SHP77 (cell line): ENCODE measurements at regions not wholly inside any gene's neighbourhood (a gene's known extent, or its start where the extent isn't known, plus 50 kb on each side); places are given as distances from the start of the nearest gene placed in this dataset.

Source experiments
- DNase-seq, 2 experiments: peaks; one replicate each; lab custom pipeline; 2025; lab: John Stamatoyannopoulos, UW

DNA sequence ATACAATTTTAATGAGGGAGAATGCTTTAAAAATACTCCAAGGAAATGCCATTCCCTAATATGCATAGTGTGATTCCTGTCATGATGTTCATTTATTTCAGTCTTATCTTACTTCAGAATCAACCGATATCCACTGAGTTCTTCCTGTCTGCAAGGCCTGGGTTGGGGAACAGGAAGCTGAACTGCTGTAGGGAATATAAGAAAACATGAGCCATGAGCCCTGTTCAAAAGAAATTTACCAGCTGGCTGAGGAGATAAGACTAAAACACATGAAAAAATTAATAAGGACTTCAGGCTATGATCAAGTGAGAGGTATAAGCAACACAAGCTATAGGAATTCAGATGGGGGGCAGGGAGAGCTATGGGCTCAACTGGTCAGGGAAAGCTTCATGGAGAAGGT, 184.7 kb downstream of the PLPP4 start:
- DNase-seq = no peak

DNA sequence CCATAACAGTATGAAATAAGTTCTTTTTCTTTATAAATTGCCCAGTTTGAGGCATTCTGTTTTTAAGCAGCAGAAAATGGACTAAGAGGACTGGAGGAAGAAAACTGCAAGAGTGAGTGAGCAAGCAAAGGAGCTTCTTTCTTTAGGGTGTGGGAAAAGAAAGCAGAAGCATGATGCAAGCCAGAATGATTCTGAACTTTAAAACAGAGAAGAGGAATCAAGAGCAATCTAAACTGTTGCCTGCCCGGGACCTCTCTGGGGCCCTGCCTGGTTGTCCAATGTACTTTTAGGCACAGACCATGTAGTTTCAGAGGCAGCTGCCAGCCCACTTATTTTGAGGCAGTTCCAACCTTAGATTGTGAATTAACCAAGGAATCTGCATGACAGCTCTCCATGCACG, 186.3 kb downstream of the PLPP4 start:
- no peak for DNase-seq

DNA sequence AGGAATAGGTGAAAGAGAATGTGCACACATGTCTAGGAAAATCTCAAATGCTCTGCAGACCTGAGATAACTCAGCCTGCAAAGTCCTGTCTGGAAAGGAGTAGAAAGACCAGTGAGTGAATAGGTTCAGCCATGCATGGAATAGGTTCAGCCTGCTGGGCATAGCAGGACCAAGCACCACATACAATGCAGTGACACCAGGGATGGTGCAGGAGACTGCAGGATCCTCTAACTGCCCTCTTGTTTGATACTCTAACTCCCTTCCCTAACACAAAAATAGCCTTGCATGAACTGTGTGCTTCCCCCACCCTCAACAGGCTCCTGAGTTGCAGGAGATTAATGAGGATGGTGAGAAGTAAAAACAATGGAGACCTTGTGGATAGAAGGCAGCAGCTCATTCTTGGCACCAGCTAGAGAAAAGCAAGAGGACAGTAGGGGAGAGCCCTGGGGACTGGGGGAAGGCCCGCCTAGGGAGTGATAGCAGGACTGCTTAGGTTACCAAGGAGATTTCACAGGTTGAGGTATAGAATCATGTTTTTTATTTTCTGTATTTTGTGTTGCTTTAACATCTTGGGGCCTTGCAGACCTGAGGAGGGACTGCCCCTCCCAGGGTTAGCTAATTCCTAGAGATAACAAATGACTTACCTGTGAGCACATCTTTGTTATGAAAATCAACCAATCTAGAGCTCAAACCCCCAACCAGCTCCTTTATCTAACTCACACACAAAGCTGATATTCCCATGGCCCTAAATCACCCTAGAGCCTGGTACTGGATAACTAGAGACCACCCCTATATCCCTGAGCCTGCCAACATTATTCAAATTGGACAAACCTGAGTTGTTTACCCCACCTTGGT, 187.8 kb downstream of the PLPP4 start:
- no peak for DNase-seq

DNA sequence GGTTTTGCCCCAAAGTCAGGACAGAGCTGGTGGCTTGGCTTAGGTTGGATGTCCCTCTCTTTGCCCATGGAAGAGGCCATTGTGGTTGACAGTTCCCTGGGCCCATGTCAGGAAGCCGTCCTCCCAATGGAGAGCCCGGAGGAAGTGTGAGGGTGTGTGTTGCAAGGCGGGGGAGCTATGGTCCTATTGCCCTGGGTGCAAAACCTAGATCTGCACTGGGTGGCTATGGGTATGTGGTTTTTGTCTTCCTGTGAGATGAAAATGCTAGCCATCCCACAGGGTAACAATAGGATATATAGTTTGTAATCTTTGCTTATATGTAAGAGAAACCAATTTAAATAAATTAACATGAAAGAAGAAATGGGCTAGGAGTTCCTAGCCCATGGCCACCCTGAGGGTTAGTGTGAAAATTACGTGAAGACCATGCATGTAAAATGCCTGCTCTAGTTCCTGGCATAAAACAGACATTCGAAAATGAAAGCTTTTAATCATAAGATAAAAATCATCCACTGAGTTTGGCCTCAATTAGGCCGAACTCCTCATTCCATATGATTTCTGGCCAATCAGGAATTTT, 189.2 kb downstream of the PLPP4 start:
- DNase-seq = no peak

DNA sequence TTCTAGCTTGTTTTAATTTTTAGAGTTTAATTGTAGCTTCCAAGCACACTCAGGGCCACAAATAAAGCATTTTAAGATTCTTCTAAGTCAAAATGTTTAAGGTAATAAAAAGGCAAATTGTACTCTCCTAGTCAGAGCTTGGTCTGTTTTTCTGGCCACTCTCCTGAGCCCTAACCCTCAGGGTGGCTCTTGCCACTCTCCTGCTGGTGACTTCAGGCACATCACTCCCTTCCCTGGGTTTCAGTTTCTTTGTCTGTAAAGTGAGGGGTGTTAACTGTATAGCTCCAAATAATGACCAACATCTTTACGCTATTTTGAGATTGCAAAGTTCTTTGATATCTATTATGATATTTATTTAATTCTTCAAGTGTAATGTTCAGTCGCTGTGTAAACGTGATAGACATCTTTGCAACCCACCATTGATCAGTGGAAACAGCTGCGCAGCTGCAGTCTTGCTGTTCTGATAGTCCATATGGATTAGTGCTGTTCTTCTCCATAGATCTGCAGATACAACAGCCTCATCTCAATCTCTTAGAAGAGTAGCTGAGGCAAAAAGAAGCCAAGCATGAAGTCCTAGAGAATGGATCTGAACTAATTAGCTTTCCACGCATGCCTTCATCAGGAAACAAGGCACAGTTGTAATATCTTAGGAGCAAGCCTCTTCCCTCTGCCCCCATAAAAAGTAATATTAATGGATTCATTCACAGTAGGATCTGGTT, 189.9 kb downstream of the PLPP4 start:
- no peak for DNase-seq

DNA sequence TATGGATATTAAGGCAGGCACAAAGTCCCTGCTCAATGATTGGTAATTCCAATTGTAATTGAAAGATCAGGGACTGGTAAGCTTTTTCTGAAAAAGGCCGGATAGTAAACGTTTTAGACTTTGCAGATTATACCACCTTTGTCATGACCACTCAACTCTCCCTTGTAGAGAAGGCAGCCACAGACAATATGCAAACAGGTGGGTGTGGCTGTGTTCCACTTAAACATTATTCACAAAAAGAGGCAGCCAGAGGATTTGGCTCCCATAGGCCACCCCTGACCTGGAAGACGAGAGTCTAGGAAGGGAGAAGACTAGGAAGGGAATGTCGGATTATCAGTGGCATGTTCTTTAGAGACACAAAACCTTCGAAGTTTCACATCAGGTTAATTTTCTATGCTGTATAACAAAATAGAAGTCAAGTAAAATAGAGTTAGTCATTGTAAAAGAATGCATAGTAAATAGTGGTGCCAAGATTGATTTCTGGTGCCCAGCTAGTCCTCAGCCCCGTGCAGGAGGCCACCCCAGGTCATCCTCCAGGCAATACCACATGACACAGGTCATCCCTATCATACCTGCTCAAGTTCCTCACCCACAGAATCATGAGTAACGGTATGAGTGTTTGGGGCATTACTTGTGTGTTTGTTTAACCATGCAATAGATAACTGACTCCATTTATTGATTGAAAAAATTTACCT, 193.8 kb downstream of the PLPP4 start:
- DNase-seq = no peak

DNA sequence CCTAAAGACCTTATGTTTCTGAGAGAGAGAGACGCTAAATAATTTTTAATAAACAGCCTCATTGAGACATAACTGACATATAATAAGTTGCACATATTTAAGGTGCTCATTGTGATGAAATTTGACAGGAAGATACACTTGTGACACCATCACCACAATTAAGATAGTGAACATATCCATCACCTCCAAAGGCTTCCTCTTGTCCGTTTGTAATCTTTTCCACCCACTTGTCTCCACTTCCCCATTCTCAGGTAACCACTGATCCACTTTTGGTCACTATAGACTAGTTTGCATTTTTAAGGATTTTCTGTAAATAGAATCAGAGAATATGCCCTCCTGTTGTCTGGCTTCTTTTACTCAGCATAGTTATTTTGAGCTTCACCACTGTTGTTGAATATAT, 195.1 kb upstream of the WDR11 start:
- no peak for DNase-seq

DNA sequence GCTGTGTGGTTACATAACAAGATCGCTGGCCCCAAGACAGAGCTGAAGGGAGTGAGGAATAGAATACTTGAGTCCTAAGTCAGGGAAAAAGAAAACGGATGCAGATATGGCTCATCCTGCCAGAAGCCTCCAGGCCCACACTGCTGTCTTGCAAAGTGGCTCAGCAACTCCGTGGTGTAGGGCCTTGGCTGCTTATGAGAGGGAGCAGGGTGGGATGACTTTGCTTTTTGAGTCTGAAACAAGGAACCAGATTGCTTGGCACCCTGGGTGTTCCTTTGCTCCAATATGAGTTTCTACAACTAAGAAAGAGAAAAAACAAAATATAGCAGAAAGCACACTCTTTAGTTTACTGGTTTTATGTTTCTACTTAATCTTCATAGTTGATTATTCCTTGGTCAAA, 193.8 kb upstream of the WDR11 start:
- no peak for DNase-seq

DNA sequence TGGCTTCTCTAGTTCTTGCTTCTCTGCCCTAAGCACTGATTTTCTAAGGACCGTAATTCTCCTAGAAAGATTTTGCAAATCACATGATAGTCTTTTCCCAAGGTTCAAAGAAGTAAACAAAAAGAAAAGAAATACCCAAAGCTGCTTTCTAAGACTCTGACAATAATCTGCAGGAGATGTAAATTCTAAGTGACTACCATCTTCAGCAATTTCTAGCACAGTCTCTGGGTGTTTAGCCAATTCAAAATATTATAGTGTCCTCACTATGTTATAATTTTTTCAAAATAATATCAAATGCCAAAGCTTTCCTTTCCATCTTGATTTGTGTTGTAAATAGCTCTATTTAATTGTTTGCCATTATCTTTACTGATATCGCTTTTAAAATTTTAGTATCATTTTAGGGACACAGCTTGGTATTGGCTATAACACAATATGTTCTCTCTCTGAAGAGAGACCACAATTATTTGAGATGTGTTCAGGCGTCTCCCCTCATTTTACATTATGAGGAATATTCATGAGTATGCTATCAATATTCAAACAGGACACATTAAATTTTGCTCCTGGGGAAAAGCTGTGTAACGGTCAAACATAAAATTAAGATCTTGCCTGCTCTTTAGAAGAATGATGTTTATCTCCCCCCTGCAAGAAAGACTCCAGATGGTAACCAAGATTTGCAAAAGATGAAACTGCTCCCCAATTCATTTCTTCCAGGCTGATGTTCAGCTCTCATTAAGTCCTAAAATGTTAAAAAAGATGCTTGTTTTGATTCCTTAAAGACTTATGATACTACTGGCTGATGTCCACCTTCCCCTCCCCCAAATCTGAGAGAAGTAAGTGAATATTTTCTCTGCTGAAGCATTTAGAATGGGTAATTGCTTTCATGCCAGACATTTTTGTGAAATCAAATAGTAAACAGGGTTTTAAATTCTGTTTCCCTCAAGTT, 191.9 kb upstream of the WDR11 start:
- no peak for DNase-seq

DNA sequence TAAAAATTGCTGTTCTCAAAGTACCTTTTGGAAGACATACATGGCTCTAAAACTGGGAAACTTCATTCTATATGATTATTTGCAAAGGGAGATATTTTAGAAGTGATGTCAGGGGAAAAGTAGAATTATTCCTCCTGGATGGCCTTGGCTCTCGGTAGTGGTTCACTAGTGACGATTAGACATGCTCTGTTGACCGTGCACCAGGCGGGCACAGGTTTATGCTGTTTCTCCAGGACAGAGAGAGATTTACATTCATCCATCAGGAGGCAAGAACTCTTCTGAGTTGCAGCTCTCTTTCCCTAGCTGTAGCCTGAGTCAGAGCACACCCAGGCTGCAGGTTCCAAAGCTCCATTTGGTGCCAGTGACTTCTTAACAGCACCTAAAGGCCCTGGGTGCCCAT, 184.9 kb upstream of the WDR11 start:
- DNase-seq = no peak

DNA sequence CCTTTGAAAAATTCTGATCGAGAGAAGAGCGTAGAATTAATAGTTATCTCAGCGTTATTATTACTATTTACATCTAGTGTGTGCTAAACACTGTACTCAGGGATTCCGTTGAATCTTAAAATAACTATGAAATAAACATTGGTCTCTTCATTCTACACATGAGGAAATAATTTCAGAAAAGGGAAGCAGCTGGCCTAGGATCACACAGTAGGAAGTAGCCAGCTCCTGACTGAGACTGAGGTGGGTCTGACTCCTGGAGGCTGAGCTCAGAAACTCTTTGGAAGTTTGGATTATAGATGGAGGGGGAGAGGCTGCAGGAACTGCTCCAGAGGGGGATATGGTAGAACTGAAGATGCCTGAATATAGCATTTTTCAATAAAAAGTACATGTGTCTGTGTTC, 183.9 kb upstream of the WDR11 start:
- no peak for DNase-seq

DNA sequence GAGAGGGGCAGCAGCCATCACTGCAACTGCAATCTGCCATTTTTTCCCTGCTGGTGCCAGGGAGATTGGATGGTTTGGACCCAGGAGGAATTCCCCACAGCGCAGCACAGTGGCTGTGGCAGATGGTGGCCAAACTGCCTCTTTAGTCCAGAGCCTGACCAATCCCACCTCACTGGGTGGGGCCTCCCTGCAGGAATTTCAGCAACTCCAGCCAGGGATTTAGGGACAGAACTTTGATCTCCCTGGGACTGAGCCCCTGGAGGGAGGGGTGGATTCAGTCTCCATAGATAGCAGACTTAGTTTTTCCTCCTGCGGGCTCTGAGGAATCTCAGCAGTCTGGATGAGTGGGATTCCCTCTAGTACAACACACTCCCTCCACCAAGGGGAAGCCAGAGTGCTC, 179.7 kb upstream of the WDR11 start:
- DNase-seq = no peak

DNA sequence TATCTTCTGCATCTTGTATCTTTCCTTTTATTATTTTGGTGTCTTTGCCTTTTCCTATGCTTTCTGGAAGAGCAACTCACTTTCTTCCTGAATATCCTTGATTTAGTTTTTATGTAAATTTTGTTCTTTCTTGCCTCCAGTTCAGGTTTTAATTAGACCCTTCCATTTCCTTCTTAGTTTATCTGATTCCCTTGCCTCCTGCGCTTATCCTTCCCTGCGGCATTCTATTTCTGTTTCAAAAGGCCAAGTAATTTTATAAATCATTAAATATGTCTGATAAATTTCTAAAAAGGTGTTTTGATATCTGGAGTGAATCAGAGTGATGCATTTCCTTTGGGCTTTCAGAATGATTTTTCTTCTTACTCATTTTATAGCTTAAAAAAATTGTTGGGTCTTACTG, 167.7 kb upstream of the WDR11 start:
- no peak for DNase-seq

DNA sequence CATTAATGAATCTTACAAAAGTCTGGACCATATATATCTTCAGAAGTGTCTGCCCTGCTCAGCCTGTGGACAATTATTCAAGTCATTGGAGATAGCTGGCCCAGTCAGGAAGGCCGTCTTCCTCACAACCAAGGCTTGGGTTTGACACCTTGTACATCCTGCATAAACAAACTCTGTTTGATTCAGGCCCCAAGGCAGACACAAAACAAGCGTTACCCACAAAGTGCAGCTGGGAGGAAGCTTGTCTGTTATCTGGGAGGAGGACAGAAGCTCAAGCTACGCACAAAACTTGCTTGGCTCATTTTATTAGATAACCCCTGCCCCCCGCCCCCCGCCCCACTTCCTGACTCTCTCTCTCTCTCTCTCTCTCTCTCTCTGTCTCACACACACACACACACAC, 166.9 kb upstream of the WDR11 start:
- no peak for DNase-seq

DNA sequence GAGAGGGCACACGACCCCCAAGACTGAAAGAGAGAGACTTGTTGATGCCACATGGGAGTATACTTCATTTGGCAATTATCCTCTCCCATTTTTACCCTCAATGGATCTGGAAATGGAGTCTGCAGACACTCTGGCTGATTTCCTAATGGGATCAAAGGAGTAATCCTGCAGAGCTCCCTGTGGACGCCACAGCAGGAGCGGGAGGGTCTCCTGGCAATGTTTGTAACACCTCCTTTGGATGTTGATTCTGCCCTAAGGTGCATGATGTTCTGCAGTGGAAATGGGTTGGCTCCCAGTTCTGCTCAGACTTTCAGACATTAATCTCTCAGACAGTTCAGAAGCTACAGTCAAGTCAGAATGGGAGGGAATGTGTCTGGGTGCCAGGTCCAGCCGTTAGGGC, 166.0 kb upstream of the WDR11 start:
- no peak for DNase-seq

DNA sequence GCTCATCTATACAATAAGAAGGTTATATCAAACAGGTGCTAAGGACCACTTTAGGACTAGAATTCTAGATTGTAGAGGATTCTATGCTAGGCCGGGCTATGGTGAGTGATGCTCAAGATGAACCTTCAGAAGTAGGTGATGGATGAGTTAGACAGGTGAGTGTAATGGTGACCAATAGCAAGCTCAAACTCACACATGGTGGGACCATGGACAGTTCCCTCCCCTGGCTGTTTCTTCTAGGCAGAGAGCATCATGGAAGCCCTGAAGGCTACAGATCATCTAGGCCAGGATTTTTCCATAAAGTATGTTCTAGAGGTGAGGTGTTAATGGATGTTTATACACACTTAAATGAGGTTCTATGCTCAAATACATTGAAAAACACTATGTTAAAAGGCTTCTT, 162.2 kb upstream of the WDR11 start:
- DNase-seq = no peak

DNA sequence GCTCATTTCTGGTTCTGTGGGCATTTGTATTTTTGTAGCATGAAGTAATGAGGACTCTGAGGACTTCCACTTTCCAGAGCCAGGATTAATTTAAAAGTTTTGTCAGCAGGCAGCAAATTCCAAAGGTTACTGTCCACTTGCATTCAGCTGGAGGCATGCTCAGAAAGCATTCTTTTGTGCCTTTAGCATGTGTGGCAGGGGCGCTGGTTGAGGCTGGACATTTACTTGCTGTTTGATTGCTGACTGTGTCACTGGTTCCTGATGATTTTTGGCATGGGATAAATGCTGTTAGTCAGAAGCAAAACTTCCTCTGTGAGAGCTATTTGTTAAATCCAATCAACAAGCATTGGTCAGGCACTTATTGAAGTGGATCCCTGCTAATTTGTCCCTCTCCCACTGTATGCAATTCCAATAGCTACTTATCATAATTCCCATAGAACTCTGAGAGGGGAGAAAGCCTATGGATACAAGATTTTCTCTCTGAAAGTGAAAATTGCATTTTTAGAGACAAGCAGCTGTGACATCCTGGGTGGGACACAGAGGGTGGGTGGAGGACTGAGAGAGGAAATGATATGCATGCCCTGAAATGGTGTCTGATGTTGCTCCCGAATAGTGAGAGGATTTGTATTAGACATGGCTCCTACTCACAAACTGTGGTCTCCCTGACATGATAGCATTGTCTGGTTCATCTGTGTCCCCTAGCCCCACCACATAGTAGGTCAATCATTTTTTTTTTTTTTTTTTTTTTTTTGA, 161.2 kb upstream of the WDR11 start:
- DNase-seq = no peak

DNA sequence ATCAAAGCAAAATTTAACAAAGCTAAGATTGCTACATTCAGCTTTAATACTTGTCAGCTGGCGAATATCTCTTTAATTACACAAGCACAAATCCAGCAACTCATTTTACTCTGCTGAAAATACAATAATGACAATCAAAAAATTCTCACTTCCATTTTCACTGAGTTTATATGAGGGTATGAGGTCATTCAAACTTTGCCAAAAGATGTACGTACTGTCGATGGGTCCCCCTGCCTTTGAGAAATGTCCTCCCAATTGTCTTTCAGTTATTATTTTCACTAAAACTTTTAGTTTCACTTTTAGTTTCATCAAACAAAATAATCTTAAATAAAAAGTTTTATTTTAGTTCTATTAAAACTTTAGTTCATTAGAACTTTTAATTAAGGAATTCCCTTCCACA, 159.5 kb upstream of the WDR11 start:
- DNase-seq = no peak

DNA sequence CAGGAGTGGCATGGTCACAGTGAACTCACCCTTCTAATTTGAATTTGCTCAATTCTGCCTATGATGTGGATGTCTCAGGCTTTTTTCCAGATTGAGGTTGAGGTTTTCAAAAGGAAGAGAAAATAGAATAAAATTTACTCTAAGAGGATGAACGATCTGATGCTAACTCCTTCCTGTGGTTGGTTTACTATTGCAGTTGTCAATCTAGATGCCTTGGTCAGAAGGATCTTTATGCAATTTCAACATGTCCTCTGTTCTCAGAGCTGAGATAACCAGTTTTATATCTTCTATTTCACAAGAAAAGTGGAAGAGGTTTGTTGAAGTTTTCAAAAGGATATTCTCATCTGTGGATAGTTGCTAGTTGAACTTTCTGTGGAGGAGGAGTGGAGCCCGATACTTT, 150.7 kb upstream of the WDR11 start:
- DNase-seq = no peak

DNA sequence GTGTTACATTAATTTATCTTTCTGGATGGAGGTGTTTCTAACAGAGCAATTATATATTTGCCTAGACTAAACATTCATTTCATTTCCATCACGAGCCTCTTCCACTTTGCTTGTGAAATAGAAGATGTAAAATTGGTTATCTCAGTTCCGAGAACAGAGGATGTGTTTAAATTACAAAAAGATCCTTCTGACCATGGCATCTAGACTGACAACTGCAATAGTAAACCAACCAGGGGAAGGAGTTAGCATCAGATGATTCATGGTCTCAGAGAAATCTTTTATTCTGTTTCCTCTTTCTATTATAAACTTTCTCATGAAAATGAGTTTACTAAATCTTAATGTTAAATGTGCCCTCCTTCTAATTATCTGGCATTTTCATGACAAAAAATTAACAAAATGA, 149.8 kb upstream of the WDR11 start:
- no peak for DNase-seq

DNA sequence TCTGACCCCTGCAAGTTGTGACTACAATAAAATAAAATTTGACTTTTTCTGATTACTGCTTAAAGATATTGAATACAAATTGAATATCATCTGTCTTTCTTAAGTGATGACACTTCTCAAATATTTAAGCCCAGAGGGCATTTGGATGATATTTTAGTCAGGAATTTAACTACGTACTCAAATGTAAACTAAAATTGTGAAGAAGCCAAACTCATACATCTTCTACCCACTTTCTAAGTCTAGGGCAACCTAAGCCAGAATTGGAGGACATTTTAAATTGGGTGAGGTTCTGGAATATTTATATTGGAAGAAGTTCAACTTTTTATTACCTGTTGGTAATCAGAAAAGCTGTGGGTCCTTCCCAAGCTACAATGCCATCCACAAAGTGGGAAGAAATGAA, 149.1 kb upstream of the WDR11 start:
- DNase-seq = no peak
